ENCODE measurements at regions not wholly inside any gene's neighbourhood (a gene's known extent, or its start where the extent isn't known, plus 50 kb on each side); places are given as distances from the start of the nearest gene placed in this dataset.

- no peak for DNase-seq
- Histone ChIP-seq H3K9me3 (no peaks in the 10 kb centered on the region), H3K36me3 (replicated peaks in 1 of 2; ENCODE audit: insufficient read depth in 1 of 2, low read depth in 2 of 2) (no peaks in the 10 kb centered on the region), H3K27ac (no peak overlapping the region), H3K4me3 (no peak overlapping the region), H3K4me1 (no peaks in the 10 kb centered on the region), H3K27me3 (no peaks in the 10 kb centered on the region)
- WGBS, 2 donors, result 30% methylated on average over 2 of the region's 2 CpGs; no CpG with 5 or more reads in 1 of the 2 donors
- intact Hi-C loops (cut with DNase I), result no loop called here
- no peak for ATAC-seq
- TF ChIP-seq CTCF (IDR thresholded peaks at IDR 0.05) (no peak), POLR2A (IDR thresholded peaks at IDR 0.05) (no peak)
Observed at GRCh38 chrY:8590641-8591040, 746.6 kb upstream of the TSPY4 start.

- no peak for TF ChIP-seq CTCF (IDR thresholded peaks at IDR 0.05)
- no peak for TF ChIP-seq POLR2A (IDR thresholded peaks at IDR 0.05)
- Histone ChIP-seq H3K27ac (no peak overlapping the region), H3K9me3 (no peaks in the 10 kb centered on the region), H3K4me1 (no peaks in the 10 kb centered on the region), H3K4me3 (no peak overlapping the region), H3K27me3 (no peaks in the 10 kb centered on the region), H3K36me3 (replicated peaks in 1 of 2; ENCODE audit: insufficient read depth in 1 of 2, low read depth in 2 of 2) (no peaks in the 10 kb centered on the region)
- 14 to 38% methylated on average over 2 to 3 of the region's 3 CpGs for WGBS, 2 donors
- intact Hi-C loops (cut with DNase I), result no loop called here
- ATAC-seq (no peak), DNase-seq (no peak)
Observed at GRCh38 chrY:8591821-8592516, 745.3 kb upstream of the TSPY4 start.

GRCh38 chrY:8594657-8595056 is 742.6 kb upstream of the TSPY4 start:
- DNase-seq, result no peak
- Histone ChIP-seq H3K4me3 (no peak overlapping the region), H3K4me1 (no peaks in the 10 kb centered on the region), H3K27me3 (no peaks in the 10 kb centered on the region), H3K9me3 (no peaks in the 10 kb centered on the region), H3K27ac (no peak overlapping the region), H3K36me3 (replicated peaks in 1 of 2; ENCODE audit: insufficient read depth in 1 of 2, low read depth in 2 of 2) (no peaks in the 10 kb centered on the region)
- intact Hi-C loops (cut with DNase I), result no loop called here
- no peak for TF ChIP-seq POLR2A (IDR thresholded peaks at IDR 0.05)
- TF ChIP-seq CTCF (IDR thresholded peaks at IDR 0.05), result no peak
- WGBS, 2 donors, result 42 to 49% methylated on average over 3 of the region's 3 CpGs
- ATAC-seq, result no peak

GRCh38 chrY:8599141-8599540 is 738.1 kb upstream of the TSPY4 start:
- 20 to 62% methylated on average over 1 to 3 of the region's 4 CpGs for WGBS, 2 donors
- intact Hi-C loops (cut with DNase I), result no loop called here
- DNase-seq, result no peak
- TF ChIP-seq POLR2A (IDR thresholded peaks at IDR 0.05) (no peak), CTCF (IDR thresholded peaks at IDR 0.05) (no peak)
- H3K4me1 ChIP-seq, result no peaks in the 10 kb centered on the region
- no peak for ATAC-seq
- no peaks in the 10 kb centered on the region for H3K36me3 ChIP-seq (replicated peaks in 1 of 2; ENCODE audit: insufficient read depth in 1 of 2, low read depth in 2 of 2)
- H3K4me3 ChIP-seq, result no peak overlapping the region
- no peaks in the 10 kb centered on the region for H3K9me3 ChIP-seq
- no peaks in the 10 kb centered on the region for H3K27me3 ChIP-seq
- H3K27ac ChIP-seq, result no peak overlapping the region

GRCh38 chrY:8610620-8611019 is 726.6 kb upstream of the TSPY4 start:
- H3K4me3 ChIP-seq, result no peak overlapping the region
- TF ChIP-seq POLR2A (IDR thresholded peaks at IDR 0.05), result no peak
- no peak for TF ChIP-seq CTCF (IDR thresholded peaks at IDR 0.05)
- intact Hi-C loops (cut with DNase I), result no loop called here
- no peaks in the 10 kb centered on the region for H3K9me3 ChIP-seq
- 0 to 11% methylated on average over 1 of the region's 1 CpG for WGBS, 2 donors
- DNase-seq (no peak), ATAC-seq (no peak)
- H3K27me3 ChIP-seq, result no peaks in the 10 kb centered on the region
- H3K27ac ChIP-seq, result no peak overlapping the region
- no peaks in the 10 kb centered on the region for H3K4me1 ChIP-seq
- no peaks in the 10 kb centered on the region for H3K36me3 ChIP-seq (replicated peaks in 1 of 2; ENCODE audit: insufficient read depth in 1 of 2, low read depth in 2 of 2)

Data from body of pancreas (tissue), 4 donors.